NCI-H2227 (cell line): ENCODE measurements at regions not wholly inside any gene's neighbourhood (a gene's known extent, or its start where the extent isn't known, plus 50 kb on each side); places are given as distances from the start of the nearest gene placed in this dataset.

Experiments used
- DNase-seq: peaks from one replicate; lab custom pipeline; 2025; ENCODE audit not compliant: unreplicated experiment; lab: John Stamatoyannopoulos, UW

DNA sequence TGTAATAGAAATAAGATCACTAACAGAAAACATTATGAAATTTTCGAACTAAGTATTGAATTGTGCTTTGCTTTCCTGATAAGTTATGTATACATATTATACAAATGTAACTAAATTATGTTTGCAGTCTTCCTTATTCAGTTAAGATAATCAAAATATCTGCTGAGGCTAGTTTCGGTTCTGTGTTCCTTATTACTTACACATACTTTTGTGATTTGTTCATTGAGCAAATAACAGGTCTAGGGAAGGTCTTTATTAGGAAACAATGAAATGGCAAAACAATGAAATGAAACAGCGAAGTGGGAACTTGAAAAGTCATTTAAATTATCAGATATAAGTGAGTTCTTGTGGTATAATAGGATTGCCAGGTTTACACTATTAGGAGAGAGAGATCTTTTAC lies 352.4 kb downstream of the GRIA2 start:
- no peak for DNase-seq

DNA sequence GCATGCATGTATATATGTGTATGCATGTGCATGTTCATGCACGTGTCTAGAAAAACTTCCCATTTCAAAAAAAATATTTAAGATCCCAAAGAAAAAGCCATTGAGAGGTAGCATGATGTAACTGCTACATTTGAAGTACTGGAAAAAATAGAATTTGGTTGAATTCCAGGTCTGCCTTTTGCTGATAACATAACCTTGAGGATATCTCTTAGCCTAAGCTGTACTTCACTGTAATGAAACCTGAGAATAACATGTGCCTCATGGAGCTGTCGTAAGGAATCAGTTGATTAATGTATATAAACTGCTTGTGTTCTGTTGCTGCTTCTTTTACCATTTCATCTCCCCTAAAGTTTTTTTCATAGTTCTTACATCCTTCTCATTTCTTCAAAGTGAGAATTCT lies 351.8 kb downstream of the GRIA2 start:
- DNase-seq, result no peak

DNA sequence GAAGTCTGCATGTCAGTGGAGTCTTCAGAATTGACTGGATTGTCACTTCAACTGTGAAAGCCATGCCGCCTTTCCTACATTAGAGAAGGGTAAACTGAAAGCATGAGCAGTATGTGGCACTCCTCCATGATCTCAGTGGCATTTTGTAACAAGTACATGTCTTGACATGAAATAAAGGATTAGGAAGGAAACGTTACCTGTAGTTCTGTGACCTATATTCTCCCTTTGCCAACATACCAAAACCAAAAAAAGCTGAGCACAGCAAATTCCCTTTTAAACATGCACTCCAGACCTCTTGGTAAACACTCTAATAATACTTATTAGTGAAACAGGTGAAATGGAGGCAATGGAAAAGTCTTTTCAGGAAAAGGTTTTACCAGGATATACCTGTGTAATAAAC lies 344.2 kb downstream of the GRIA2 start:
- no peak for DNase-seq

DNA sequence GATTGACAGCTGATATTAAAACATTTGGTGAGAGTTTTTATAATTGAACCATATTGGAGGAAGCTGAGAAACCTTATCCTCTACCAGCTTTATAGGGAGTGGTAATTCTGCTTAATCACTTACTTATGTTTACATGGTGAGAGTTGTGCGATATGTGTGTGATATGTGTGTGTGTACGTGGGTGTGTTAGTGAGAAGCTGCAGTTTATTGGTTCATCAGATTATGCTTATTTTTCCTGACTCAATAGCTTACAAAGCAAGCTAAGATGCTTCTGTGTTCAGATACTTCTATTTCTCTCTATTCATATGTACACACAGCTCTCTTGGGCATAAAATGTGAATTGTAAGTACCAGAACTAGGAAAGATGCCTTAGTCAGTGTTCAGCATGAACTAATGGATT lies 343.7 kb downstream of the GRIA2 start:
- DNase-seq, result no peak

DNA sequence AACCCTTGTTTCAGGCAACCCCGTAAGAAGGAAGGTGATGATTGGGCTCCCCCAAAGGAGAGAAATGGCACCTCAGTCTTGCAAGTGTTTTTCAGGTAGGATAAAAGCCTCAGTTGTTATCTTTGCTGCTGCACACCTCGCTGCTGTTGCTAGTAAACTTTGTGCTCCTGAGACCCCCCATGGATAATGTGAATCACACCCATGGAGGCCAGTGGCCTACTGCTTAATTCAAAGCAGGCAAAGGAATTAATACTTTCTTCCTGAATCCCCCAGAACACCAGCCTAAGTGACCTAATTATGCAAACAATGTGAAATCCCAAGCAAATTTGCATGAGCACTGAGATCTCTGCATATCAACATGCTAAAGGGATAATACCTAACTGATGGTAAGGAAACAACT lies 337.5 kb downstream of the GRIA2 start:
- DNase-seq, result no peak

DNA sequence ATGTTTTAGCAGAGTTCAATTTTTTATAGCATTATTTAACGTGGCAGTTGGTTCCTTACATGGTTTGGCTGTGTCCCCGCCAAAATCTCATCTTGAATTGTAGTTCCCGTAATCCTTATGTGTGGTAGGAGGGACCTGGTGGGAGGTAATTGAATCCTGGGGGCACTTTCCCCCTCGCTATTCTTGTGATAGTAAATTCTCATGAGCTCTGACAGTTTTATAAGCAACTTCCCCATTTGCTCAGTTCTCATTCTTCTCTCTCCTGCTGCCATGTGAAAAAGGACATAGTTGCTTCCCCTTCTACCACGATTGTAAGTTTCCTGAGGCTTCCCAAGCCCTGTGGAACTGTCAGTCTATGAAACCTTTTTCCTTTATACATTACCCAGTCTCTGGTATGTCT lies 329.5 kb downstream of the GRIA2 start:
- DNase-seq, result no peak

DNA sequence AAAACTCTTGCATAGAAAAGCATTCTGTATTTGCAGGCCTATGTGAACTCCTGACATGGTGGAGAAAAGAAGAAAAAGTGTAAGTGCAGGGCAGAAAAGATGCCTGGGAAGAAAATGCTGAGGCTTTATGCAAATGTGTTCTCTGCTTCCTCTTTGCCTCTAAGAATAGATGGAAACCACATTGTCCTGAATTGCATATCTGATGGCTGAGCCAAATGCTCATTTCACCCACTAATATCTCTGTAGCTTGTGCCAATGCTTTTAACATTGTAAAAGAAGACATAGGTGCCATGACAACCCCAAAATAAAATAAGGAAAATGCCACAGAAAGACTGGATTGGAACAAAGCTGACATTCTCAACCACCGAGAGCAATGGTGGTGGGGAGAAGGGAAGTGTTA lies 307.4 kb downstream of the GRIA2 start:
- DNase-seq, result no peak

DNA sequence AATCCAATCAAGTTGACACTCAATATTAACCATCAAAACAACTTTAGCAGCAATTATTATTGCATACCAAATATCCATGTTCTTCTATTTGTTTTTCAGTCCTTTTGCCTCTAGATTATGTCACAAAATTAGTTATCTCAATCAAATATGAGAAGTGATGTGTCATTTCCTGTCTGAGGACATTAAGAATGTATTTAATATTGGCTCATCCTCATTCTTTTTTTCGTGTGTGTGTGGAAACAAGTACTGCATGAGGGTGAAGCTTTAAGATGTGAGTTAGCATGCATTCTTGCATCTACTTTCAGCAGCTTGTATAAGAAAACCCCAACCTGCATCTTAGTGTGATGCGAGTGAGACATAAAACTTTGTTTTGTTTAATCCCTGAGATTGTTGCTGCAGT lies 301.4 kb downstream of the GRIA2 start:
- DNase-seq, result no peak

DNA sequence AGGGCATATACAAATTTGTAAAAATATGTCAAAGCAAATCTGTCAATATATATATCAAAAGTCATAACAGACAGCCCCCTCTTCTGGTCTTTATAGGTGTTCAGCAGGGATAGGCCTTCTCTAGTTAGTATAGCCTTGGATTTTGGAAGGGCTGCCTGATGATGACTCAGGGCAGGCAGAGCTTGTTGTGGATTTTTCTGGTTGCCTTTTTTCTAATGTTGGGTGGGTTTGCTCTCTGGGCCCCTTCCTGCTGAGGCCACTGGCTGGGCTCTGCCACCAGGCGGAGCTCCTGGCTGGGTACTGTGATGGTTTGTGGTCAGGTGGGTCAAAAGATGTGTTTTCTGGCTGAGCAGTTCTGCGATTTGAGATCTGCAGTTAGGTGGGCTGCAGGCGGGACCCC lies 294.2 kb downstream of the GRIA2 start:
- no peak for DNase-seq

DNA sequence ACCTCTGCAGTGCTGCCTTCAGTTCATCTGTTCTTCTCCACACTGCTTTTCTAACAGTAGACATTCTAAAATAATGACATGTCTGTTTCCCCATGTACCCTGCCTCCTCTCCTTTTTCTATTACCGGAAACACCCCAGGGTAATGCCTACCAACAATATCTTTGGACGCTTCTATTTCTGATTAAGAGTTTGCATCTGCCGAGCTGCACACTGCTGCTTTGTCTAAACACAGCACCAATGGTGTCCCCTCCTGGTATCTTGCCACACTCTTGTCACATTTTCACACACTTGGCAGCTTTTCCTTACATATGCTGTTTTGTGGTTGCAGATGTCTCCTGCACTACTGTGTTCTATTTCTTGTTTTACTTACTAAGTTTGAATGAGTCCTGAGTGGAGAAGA lies 288.8 kb downstream of the GRIA2 start:
- no peak for DNase-seq

DNA sequence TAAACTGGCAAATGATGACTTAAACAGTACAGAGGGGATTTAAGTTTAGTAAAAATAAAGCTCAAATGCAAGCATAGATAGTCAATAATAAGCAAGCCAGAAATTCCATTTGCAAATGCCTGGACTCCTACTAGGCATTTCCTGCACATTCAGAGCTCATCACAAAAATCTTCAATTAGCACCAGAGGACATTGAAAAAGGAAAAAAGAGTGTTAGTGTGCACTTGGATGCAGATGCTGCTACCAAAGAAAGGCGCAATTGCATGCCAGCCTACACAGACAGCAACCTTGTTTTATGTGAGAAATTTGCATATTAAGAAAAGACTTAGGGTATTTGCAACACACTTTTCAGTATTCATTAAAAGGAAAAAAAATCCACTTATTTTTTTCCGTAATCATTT lies 282.1 kb downstream of the GRIA2 start:
- DNase-seq, result no peak

DNA sequence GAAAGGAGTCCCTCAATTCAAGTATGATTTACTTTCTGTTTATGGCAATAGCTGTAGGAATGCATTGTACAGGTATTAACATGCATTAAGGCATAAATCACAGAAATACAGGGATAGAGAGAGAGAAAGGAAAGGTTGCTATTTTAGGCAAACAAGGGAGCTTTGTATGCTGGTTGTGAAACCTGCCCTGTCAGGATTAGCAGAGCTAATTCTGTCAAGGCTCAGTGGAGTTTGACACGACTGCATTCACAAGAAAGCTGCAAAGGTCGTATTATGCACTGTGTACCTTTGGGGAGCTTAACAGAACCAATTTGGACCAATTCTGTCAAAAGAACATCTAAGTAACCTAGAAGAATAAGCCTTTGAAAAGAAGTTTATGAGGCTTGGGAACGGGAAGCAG lies 239.3 kb downstream of the GRIA2 start:
- DNase-seq, result no peak

DNA sequence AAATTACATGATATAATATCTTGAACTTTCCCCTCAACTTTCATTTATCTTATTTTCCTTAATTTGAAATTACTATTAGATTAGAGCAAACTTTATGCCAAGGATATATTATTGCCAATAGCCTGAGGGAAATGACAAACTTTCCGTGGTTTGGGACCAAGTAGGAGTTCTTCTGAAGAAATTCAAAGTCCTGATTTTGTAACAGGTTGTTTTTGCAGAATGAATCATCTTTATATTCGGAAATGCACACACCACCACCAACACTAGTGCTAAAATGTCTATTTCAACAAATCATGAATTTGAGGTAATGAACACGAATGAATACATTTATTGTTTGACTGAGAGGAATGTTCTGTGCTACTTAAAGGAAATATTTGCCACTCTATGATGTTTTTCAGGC lies 226.7 kb downstream of the GRIA2 start:
- no peak for DNase-seq

DNA sequence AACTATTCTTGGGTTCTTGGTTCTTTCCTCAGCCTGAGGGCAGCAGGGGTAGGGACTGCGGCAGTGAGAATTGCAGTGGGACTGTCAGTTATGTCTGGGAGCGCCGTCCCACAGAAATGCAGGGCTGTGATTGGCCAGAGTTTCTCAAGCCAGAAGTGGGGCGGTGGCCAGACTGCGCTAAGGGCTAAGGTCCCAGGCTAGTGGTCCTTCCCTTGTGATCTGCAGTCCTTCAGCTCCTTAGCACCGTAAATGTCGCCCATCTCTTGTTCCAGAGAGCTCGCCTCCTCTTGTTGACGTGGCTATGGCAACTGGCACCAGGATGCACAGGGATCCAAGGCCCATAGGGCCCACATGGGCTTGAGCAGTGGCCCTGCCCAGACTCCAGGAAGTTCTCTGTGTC lies 223.5 kb downstream of the GRIA2 start:
- DNase-seq, result no peak

DNA sequence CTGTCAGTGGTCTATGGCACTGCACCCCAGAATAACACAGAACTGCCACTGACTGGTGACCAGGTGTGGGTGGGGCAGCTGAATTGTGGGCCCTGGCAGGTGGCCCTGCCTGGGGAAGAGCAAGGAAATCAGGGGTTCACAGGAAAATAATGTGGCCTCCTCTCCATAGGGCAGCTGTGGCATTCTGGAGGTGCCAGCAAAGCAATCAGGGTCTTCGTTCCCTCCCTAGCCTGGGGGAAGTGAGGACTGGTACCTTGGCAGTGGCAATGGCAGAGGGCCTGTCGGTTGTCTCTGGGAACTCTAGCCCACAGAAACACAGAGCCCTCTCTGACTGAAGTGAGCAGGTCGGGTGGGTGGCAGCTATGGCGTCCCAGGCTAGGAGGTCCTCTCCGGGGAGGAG lies 223.0 kb downstream of the GRIA2 start:
- no peak for DNase-seq

DNA sequence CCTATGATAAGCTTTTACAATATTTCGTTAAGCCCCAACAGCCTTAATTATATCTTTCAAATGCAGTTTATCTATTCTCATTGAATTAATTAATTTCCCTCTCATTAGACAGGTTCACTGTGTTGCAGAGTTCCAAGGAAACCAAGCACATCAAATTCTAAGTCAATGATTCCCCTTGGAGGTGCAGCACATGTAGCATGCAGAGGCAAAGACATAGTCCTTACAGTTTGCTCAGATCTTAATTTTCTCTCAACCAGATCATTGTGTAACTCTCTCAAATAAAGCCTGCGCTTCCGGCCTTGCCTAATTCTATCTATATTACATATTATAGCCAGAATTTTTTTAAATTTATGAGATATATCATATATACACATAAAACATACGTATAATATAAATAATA lies 205.4 kb downstream of the GRIA2 start:
- no peak for DNase-seq

DNA sequence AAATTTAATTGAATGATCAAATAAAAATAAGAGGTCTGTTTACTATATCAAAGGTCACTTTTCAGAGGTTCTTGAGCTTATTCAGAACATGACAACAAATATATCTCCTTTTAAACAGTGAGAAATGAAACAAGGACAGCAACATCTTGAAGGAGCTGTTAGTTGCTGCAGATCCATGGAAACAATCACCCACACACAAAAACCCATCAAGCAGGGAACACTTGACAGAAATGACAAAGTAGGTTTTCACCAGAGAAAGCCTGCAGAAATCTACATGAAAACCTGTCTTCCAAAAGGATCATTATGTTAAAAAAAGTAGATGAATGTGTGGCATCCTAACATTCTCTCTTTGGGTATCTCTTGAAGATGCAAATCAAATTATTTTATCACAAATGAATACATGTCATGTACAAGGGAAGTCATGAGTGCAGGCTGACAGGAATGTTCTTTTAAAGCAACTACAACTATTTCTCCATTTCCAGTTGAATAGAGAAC lies 203.0 kb downstream of the GRIA2 start:
- DNase-seq, result no peak

DNA sequence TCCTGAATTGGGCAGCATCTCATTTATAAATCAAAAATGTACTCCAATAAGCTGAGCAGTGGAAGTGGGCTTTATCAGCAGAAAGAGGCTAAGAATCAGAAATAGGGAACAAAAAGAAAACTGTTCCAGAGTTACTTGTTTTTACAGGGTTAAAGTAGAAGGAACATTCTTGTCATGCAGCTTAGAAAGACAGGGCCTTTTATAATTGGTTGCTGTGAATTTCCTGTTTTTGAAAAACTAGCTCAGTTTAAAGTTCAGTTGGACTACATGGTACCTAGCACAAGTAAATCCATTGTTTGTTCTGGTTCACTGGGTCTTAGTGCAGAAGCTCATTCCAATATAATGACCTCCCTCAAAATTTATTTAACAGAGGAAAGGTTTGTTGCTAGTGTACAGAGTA lies 200.8 kb downstream of the GRIA2 start:
- DNase-seq, result no peak
